ENCODE measurements at regions not wholly inside any gene's neighbourhood (a gene's known extent, or its start where the extent isn't known, plus 50 kb on each side); places are given as distances from the start of the nearest gene placed in this dataset.
"Not testable (repeated sequence)": the region's sequence is repeated elsewhere in the genome, so short reads cannot be mapped to it uniquely, and the experiment has no call there.

- DNase-seq (ENCODE audit: low spot score): no peak
These were observed 161.5 kb downstream of the TMEM132E start for GRCh38 chr17:34740565-34741520.

- DNase-seq (ENCODE audit: low spot score): no peak
These were observed 160.0 kb downstream of the TMEM132E start for GRCh38 chr17:34739386-34739785.

- not testable (repeated sequence) for DNase-seq (ENCODE audit: low spot score)
These were observed 158.3 kb downstream of the TMEM132E start for GRCh38 chr17:34737673-34738072.

- no peak for DNase-seq (ENCODE audit: low spot score)
These were observed 157.2 kb downstream of the TMEM132E start for GRCh38 chr17:34736611-34737010.

GRCh38 chr17:34733333-34733732 lies 154.0 kb downstream of the TMEM132E start:
- DNase-seq (ENCODE audit: low spot score): no peak

GRCh38 chr17:34730816-34731215 lies 151.4 kb downstream of the TMEM132E start:
- DNase-seq (ENCODE audit: low spot score): no peak

- no peak for DNase-seq (ENCODE audit: low spot score)
These were observed 149.5 kb downstream of the TMEM132E start for GRCh38 chr17:34728771-34729310.

GRCh38 chr17:34727601-34728000 lies 148.2 kb downstream of the TMEM132E start:
- DNase-seq (ENCODE audit: low spot score): no peak

- no peak for DNase-seq (ENCODE audit: low spot score)
These were observed 147.4 kb downstream of the TMEM132E start for GRCh38 chr17:34726536-34727384.

GRCh38 chr17:34725725-34726124 lies 146.3 kb downstream of the TMEM132E start:
- DNase-seq (ENCODE audit: low spot score): no peak

- no peak for DNase-seq (ENCODE audit: low spot score)
These were observed 145.6 kb downstream of the TMEM132E start for GRCh38 chr17:34725008-34725407.

- DNase-seq (ENCODE audit: low spot score): peak; percentile 76
These were observed 144.5 kb downstream of the TMEM132E start for GRCh38 chr17:34723875-34724274.

- peak; percentile 22 for DNase-seq (ENCODE audit: low spot score)
These were observed 141.9 kb downstream of the TMEM132E start for GRCh38 chr17:34721326-34721725.

GRCh38 chr17:34720760-34721159 lies 141.4 kb downstream of the TMEM132E start:
- DNase-seq (ENCODE audit: low spot score): no peak

GRCh38 chr17:34719569-34719968 lies 140.2 kb downstream of the TMEM132E start:
- no peak for DNase-seq (ENCODE audit: low spot score)

GRCh38 chr17:34717092-34717491 lies 137.7 kb downstream of the TMEM132E start:
- peak; percentile 51 for DNase-seq (ENCODE audit: low spot score)

- no peak for DNase-seq (ENCODE audit: low spot score)
These were observed 136.9 kb downstream of the TMEM132E start for GRCh38 chr17:34716291-34716690.

- DNase-seq (ENCODE audit: low spot score): no peak
These were observed 136.1 kb downstream of the TMEM132E start for GRCh38 chr17:34715504-34715903.

GRCh38 chr17:34714475-34715410 lies 135.4 kb downstream of the TMEM132E start:
- no peak for DNase-seq (ENCODE audit: low spot score)

- DNase-seq (ENCODE audit: low spot score): no peak
These were observed 134.3 kb downstream of the TMEM132E start for GRCh38 chr17:34713687-34714086.

GRCh38 chr17:34712481-34713195 lies 133.3 kb downstream of the TMEM132E start:
- no peak for DNase-seq (ENCODE audit: low spot score)
